HG03521 (cell line): ENCODE measurements at regions not wholly inside any gene's neighbourhood (a gene's known extent, or its start where the extent isn't known, plus 50 kb on each side); places are given as distances from the start of the nearest gene placed in this dataset.
"Not testable (repeated sequence)": the region's sequence is repeated elsewhere in the genome, so short reads cannot be mapped to it uniquely, and the experiment has no call there.

Experiments
- ATAC-seq: cut with Tn5 transposase; IDR thresholded peaks from one replicate; pipeline ENCODE4 v1.9.1; 2021; ENCODE audit warnings: mild to moderate bottlenecking, moderate library complexity; ENCODE audit not compliant: unreplicated experiment

GRCh38 chr5:143947313-143947712 lies 135.4 kb downstream of the HMHB1 start:
- ATAC-seq: no peak

GRCh38 chr5:143952809-143953208 lies 140.8 kb downstream of the HMHB1 start:
- ATAC-seq: no peak

- no peak for ATAC-seq
These were observed 141.9 kb downstream of the HMHB1 start for GRCh38 chr5:143953851-143954250.

GRCh38 chr5:143955141-143955540 lies 143.2 kb downstream of the HMHB1 start:
- ATAC-seq: no peak

- no peak for ATAC-seq
These were observed 145.5 kb downstream of the HMHB1 start for GRCh38 chr5:143957455-143957854.

- no peak for ATAC-seq
These were observed 150.2 kb downstream of the HMHB1 start for GRCh38 chr5:143962201-143962600.

GRCh38 chr5:143964919-143965318 lies 153.0 kb downstream of the HMHB1 start:
- no peak for ATAC-seq

- no peak for ATAC-seq
These were observed 154.3 kb downstream of the HMHB1 start for GRCh38 chr5:143966280-143966679.

GRCh38 chr5:143968071-143968878 lies 156.3 kb downstream of the HMHB1 start:
- ATAC-seq: no peak

- ATAC-seq: no peak
These were observed 158.2 kb downstream of the HMHB1 start for GRCh38 chr5:143970159-143970558.

- ATAC-seq: no peak
These were observed 160.1 kb downstream of the HMHB1 start for GRCh38 chr5:143972068-143972467.

- ATAC-seq: no peak
These were observed 164.1 kb downstream of the HMHB1 start for GRCh38 chr5:143976055-143976454.

- ATAC-seq: no peak
These were observed 166.0 kb downstream of the HMHB1 start for GRCh38 chr5:143977891-143978461.

- ATAC-seq: no peak
These were observed 167.2 kb downstream of the HMHB1 start for GRCh38 chr5:143979044-143979690.

- ATAC-seq: no peak
These were observed 168.5 kb downstream of the HMHB1 start for GRCh38 chr5:143980506-143980905.

GRCh38 chr5:143982957-143983356 lies 171.0 kb downstream of the HMHB1 start:
- not testable (repeated sequence) for ATAC-seq

- no peak for ATAC-seq
These were observed 174.0 kb downstream of the HMHB1 start for GRCh38 chr5:143985832-143986515.

GRCh38 chr5:143986516-143987212 lies 174.7 kb downstream of the HMHB1 start:
- ATAC-seq: no peak

GRCh38 chr5:143987264-143987663 lies 175.3 kb downstream of the HMHB1 start:
- ATAC-seq: no peak

- ATAC-seq: no peak
These were observed 176.0 kb downstream of the HMHB1 start for GRCh38 chr5:143987751-143988560.
